Activated naive CD4-positive, alpha-beta T cell treated with anti-CD3 and anti-CD28 coated beads, Interleukin-2, amount 50 U/mL, for 72 hours (primary cell): ENCODE measurements at regions not wholly inside any gene's neighbourhood (a gene's known extent, or its start where the extent isn't known, plus 50 kb on each side); places are given as distances from the start of the nearest gene placed in this dataset.

Source experiments
- ATAC-seq, 2 donors: fragments of 150-1000 bp; cut with Tn5 transposase; 2 replicates each; pipeline ENCODE4 v1.10.0; 2021; ENCODE audit warnings: mild to moderate bottlenecking in 2 of 2, moderate library complexity in 2 of 2
- DNase-seq, 2 donors: peaks; one replicate each; pipeline ENCODE4 v3.0.0; 2021 to 2022; ENCODE audit warnings: low spot score in 2 of 2
- H3K27ac Mint-ChIP-seq, 2 donors: one replicate each; pipeline ENCODE4 v1.8.0; 2022; ENCODE audit warnings: mild to moderate bottlenecking in 2 of 2, mixed read lengths in 2 of 2
- H3K36me3 Mint-ChIP-seq, 2 donors: one replicate each; pipeline ENCODE4 v1.8.0; 2022; ENCODE audit warnings: mixed read lengths in 2 of 2
- H3K9me3 Mint-ChIP-seq, 2 donors: one replicate each; pipeline ENCODE4 v1.8.0; 2022; ENCODE audit warnings: mixed read lengths in 2 of 2

GRCh38 chr11:91673705-91674104 lies 550.9 kb upstream of the FAT3 start:
- ATAC-seq (no peak), DNase-seq (no peak)
- H3K36me3 Mint-ChIP-seq = no peaks in the 10 kb centered on the region
- H3K9me3 Mint-ChIP-seq = peaks cover 28 to 30% of the 10 kb centered on the region in 2 donors
- no peak overlapping the region for H3K27ac Mint-ChIP-seq

- H3K9me3 Mint-ChIP-seq = peaks cover 11 to 19% of the 10 kb centered on the region in 2 donors
- no peak overlapping the region for H3K27ac Mint-ChIP-seq
- DNase-seq (no peak), ATAC-seq (no peak)
- peaks cover 0 to 4% of the 10 kb centered on the region in 2 donors for H3K36me3 Mint-ChIP-seq
Observed at GRCh38 chr11:91664521-91664920, 560.1 kb upstream of the FAT3 start.

- H3K9me3 Mint-ChIP-seq = peaks cover 9 to 18% of the 10 kb centered on the region in 2 donors
- H3K36me3 Mint-ChIP-seq = no peaks in the 10 kb centered on the region
- ATAC-seq (no peak), DNase-seq (no peak)
- no peak overlapping the region for H3K27ac Mint-ChIP-seq
Observed at GRCh38 chr11:91660036-91660435, 564.6 kb upstream of the FAT3 start.

GRCh38 chr11:91654686-91655085 lies 569.9 kb upstream of the FAT3 start:
- Mint-ChIP-seq H3K27ac (no peak overlapping the region), H3K9me3 (peaks cover 9 to 18% of the 10 kb centered on the region in 2 donors), H3K36me3 (no peaks in the 10 kb centered on the region)
- DNase-seq (no peak), ATAC-seq (no peak)

- DNase-seq = no peak
- no peak for ATAC-seq
- H3K9me3 Mint-ChIP-seq = peaks cover 8 to 17% of the 10 kb centered on the region in 2 donors
- no peaks in the 10 kb centered on the region for H3K36me3 Mint-ChIP-seq
- H3K27ac Mint-ChIP-seq = no peak overlapping the region
Observed at GRCh38 chr11:91653079-91653754, 571.4 kb upstream of the FAT3 start.

- ATAC-seq (no peak), DNase-seq (no peak)
- Mint-ChIP-seq H3K36me3 (no peaks in the 10 kb centered on the region), H3K27ac (no peak overlapping the region), H3K9me3 (peaks cover 6 to 12% of the 10 kb centered on the region in 2 donors)
Observed at GRCh38 chr11:91650802-91651201, 573.8 kb upstream of the FAT3 start.

GRCh38 chr11:91641153-91641552 lies 583.5 kb upstream of the FAT3 start:
- peaks cover 9 to 30% of the 10 kb centered on the region in 2 donors for H3K9me3 Mint-ChIP-seq
- no peak overlapping the region for H3K27ac Mint-ChIP-seq
- no peak for ATAC-seq
- no peak for DNase-seq
- peaks cover 0 to 6% of the 10 kb centered on the region in 2 donors for H3K36me3 Mint-ChIP-seq

- ATAC-seq = no peak
- Mint-ChIP-seq H3K36me3 (peaks cover 0 to 6% of the 10 kb centered on the region in 2 donors), H3K27ac (no peak overlapping the region), H3K9me3 (peaks cover 4 to 24% of the 10 kb centered on the region in 2 donors)
- DNase-seq = no peak
Observed at GRCh38 chr11:91639359-91639758, 585.3 kb upstream of the FAT3 start.

- DNase-seq = no peak
- no peaks in the 10 kb centered on the region for H3K36me3 Mint-ChIP-seq
- H3K27ac Mint-ChIP-seq = no peak overlapping the region
- peaks cover under 1 to 4% of the 10 kb centered on the region in 2 donors for H3K9me3 Mint-ChIP-seq
- ATAC-seq = no peak
Observed at GRCh38 chr11:91630916-91631673, 593.5 kb upstream of the FAT3 start.

GRCh38 chr11:91625495-91625894 lies 599.1 kb upstream of the FAT3 start:
- no peak overlapping the region for H3K27ac Mint-ChIP-seq
- ATAC-seq = no peak
- H3K36me3 Mint-ChIP-seq = peaks cover 0 to 4% of the 10 kb centered on the region in 2 donors
- peaks cover 15 to 17% of the 10 kb centered on the region in 2 donors for H3K9me3 Mint-ChIP-seq
- DNase-seq = no peak

- DNase-seq (no peak), ATAC-seq (no peak)
- Mint-ChIP-seq H3K9me3 (peaks cover 15 to 17% of the 10 kb centered on the region in 2 donors), H3K27ac (no peak overlapping the region), H3K36me3 (peaks cover 0 to 4% of the 10 kb centered on the region in 2 donors)
Observed at GRCh38 chr11:91624021-91624420, 600.6 kb upstream of the FAT3 start.

- Mint-ChIP-seq H3K27ac (no peak overlapping the region), H3K9me3 (peaks cover 12 to 21% of the 10 kb centered on the region in 2 donors), H3K36me3 (no peaks in the 10 kb centered on the region)
- ATAC-seq (no peak), DNase-seq (no peak)
Observed at GRCh38 chr11:91608677-91609076, 615.9 kb upstream of the FAT3 start.

- ATAC-seq = no peak
- no peaks in the 10 kb centered on the region for H3K36me3 Mint-ChIP-seq
- no peak for DNase-seq
- H3K27ac Mint-ChIP-seq = no peak overlapping the region
- peaks cover 10 to 30% of the 10 kb centered on the region in 2 donors for H3K9me3 Mint-ChIP-seq
Observed at GRCh38 chr11:91596111-91596510, 628.5 kb upstream of the FAT3 start.

GRCh38 chr11:91591021-91591420 lies 633.6 kb upstream of the FAT3 start:
- no peaks in the 10 kb centered on the region for H3K36me3 Mint-ChIP-seq
- no peak for ATAC-seq
- peaks cover 28 to 34% of the 10 kb centered on the region in 2 donors for H3K9me3 Mint-ChIP-seq
- no peak overlapping the region for H3K27ac Mint-ChIP-seq
- no peak for DNase-seq

GRCh38 chr11:91587131-91587530 lies 637.5 kb upstream of the FAT3 start:
- no peak overlapping the region for H3K27ac Mint-ChIP-seq
- H3K9me3 Mint-ChIP-seq = peaks cover 25 to 34% of the 10 kb centered on the region in 2 donors
- DNase-seq (no peak), ATAC-seq (no peak)
- no peaks in the 10 kb centered on the region for H3K36me3 Mint-ChIP-seq

- Mint-ChIP-seq H3K27ac (no peak overlapping the region), H3K9me3 (peaks cover 31 to 32% of the 10 kb centered on the region in 2 donors), H3K36me3 (peaks cover 0 to 7% of the 10 kb centered on the region in 2 donors)
- ATAC-seq (no peak), DNase-seq (no peak)
Observed at GRCh38 chr11:91585035-91585801, 639.4 kb upstream of the FAT3 start.

GRCh38 chr11:91563176-91563575 lies 661.4 kb upstream of the FAT3 start:
- H3K36me3 Mint-ChIP-seq = no peaks in the 10 kb centered on the region
- DNase-seq (no peak), ATAC-seq (no peak)
- no peak overlapping the region for H3K27ac Mint-ChIP-seq
- peaks cover 16 to 18% of the 10 kb centered on the region in 2 donors for H3K9me3 Mint-ChIP-seq
